ENCODE measurements at regions not wholly inside any gene's neighbourhood (a gene's known extent, or its start where the extent isn't known, plus 50 kb on each side); places are given as distances from the start of the nearest gene placed in this dataset.

DNA sequence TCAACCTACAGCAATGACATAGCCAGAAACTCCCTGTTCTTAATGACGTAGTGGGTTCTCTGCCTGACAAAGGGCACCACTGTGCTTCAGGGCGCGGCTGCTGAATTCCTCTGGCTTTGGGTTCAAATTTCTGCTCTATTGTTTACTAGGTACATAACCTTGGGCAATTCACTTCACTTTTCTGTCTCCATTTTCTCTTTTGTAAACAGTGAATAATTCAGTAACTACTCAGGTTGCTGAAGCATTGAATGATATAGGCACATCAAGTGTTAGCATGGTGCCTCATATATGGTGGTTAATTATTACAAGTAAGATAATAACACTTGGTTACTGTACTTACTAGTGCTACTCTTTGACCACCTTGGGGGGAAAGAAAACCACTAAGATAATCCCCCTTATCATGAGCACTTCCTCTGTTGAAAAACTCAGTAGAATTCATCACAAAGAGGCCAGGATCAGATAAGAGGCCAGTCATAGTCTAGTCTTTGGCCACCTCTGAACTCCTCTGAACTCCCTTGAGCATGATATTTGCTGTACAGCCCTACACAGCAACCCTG lies 92.0 kb upstream of the AHR start:
- no peaks in the 10 kb centered on the region for H3K36me3 Mint-ChIP-seq (ENCODE audit: low read depth)
- ChIA-PET CTCF (no interaction called here), POLR2A (no interaction called here)
- H3K27ac Mint-ChIP-seq = no peak overlapping the region
- no peak overlapping the region for H3K27ac ChIP-seq (ENCODE audit: low read depth in 1 of 2, low read length in 2 of 2)
- H3K4me3 ChIP-seq (ENCODE audit: low read length) = no peak overlapping the region
- H3K4me1 Mint-ChIP-seq (ENCODE audit: low read depth) = no peaks in the 10 kb centered on the region
- H3K36me3 ChIP-seq (ENCODE audit: insufficient read depth, low read length) = no peaks in the 10 kb centered on the region
- no peak overlapping the region for H3K4me3 Mint-ChIP-seq
- no peaks in the 10 kb centered on the region for H3K9me3 Mint-ChIP-seq
- DNase-seq (no peak), ATAC-seq (ENCODE audit: poor library complexity) (no peak)
- no peaks in the 10 kb centered on the region for H3K9me3 ChIP-seq (ENCODE audit: control insufficient read depth in 1 of 2, insufficient read depth in 1 of 2, low read length in 2 of 2)
- no peaks in the 10 kb centered on the region for H3K27me3 Mint-ChIP-seq
- TF ChIP-seq, protein P1, sequence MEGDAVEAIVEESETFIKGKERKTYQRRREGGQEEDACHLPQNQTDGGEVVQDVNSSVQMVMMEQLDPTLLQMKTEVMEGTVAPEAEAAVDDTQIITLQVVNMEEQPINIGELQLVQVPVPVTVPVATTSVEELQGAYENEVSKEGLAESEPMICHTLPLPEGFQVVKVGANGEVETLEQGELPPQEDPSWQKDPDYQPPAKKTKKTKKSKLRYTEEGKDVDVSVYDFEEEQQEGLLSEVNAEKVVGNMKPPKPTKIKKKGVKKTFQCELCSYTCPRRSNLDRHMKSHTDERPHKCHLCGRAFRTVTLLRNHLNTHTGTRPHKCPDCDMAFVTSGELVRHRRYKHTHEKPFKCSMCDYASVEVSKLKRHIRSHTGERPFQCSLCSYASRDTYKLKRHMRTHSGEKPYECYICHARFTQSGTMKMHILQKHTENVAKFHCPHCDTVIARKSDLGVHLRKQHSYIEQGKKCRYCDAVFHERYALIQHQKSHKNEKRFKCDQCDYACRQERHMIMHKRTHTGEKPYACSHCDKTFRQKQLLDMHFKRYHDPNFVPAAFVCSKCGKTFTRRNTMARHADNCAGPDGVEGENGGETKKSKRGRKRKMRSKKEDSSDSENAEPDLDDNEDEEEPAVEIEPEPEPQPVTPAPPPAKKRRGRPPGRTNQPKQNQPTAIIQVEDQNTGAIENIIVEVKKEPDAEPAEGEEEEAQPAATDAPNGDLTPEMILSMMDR (IDR thresholded peaks at IDR 0.05) = no peak
- H3K27me3 ChIP-seq (ENCODE audit: control insufficient read depth in 1 of 2, insufficient read depth in 2 of 2, low read length in 2 of 2) = no peaks in the 10 kb centered on the region
- intact Hi-C loops (cut with DNase I, micrococcal nuclease) = no loop called here
- H3K4me1 ChIP-seq (ENCODE audit: insufficient read depth, low read length) = no peaks in the 10 kb centered on the region

DNA sequence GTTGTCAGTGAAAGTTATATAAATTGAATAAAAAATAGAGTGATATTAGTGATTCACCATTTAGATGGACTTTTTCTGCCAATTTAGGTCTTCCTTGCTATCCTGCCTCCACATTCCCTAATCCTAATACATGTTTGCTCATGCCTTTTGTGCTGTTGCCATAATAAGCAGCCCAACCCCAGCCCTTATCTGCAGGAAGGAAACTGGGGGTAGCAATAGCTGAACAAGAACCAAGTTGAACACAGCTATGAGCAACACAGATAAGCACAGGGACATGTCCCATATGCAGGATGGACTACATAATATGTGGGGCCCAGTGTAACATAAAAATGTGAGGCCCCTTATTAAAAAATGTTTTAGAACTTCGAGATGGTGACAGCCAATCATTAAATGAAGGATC lies 91.2 kb upstream of the AHR start:
- Histone ChIP-seq H3K4me1 (ENCODE audit: insufficient read depth, low read length) (no peaks in the 10 kb centered on the region), H3K4me3 (ENCODE audit: low read length) (no peak overlapping the region), H3K36me3 (ENCODE audit: insufficient read depth, low read length) (no peaks in the 10 kb centered on the region), H3K27ac (ENCODE audit: low read depth in 1 of 2, low read length in 2 of 2) (no peak overlapping the region), H3K27me3 (ENCODE audit: control insufficient read depth in 1 of 2, insufficient read depth in 2 of 2, low read length in 2 of 2) (no peaks in the 10 kb centered on the region), H3K9me3 (ENCODE audit: control insufficient read depth in 1 of 2, insufficient read depth in 1 of 2, low read length in 2 of 2) (no peaks in the 10 kb centered on the region)
- Mint-ChIP-seq H3K9me3 (no peaks in the 10 kb centered on the region), H3K27me3 (no peaks in the 10 kb centered on the region), H3K4me3 (no peak overlapping the region), H3K36me3 (ENCODE audit: low read depth) (no peaks in the 10 kb centered on the region), H3K4me1 (ENCODE audit: low read depth) (no peaks in the 10 kb centered on the region), H3K27ac (no peak overlapping the region)
- ChIA-PET POLR2A (no interaction called here), CTCF (no interaction called here)
- ATAC-seq (ENCODE audit: poor library complexity) = no peak
- TF ChIP-seq, protein P1 (IDR thresholded peaks at IDR 0.05) = no peak
- intact Hi-C loops (cut with DNase I, micrococcal nuclease) = no loop called here
- DNase-seq = no peak

DNA sequence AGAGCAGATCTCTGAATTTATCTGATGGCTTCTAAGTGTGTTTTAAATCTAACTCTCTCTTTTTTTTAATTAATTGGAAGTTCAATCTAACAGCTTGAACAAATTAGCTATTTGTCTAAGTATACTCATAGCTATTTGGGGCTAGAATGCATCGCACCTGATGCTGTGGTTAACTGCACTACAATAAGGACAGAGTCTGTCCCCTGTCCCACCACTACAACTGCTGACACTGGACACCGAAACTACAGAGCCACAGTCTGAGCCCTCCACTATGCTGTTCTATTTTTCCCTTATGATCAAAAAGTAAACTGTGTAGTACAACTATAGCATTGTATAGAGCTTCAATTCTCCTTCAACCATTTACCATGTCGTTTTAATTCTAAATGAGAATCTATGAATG lies 89.4 kb upstream of the AHR start:
- no peaks in the 10 kb centered on the region for H3K36me3 Mint-ChIP-seq (ENCODE audit: low read depth)

More for the DNA sequence above, 89.4 kb upstream of the AHR start:
- Histone ChIP-seq H3K4me1 (ENCODE audit: insufficient read depth, low read length) (no peaks in the 10 kb centered on the region), H3K27ac (ENCODE audit: low read depth in 1 of 2, low read length in 2 of 2) (no peak overlapping the region), H3K4me3 (ENCODE audit: low read length) (no peak overlapping the region), H3K36me3 (ENCODE audit: insufficient read depth, low read length) (no peaks in the 10 kb centered on the region), H3K27me3 (ENCODE audit: control insufficient read depth in 1 of 2, insufficient read depth in 2 of 2, low read length in 2 of 2) (no peaks in the 10 kb centered on the region), H3K9me3 (ENCODE audit: control insufficient read depth in 1 of 2, insufficient read depth in 1 of 2, low read length in 2 of 2) (no peaks in the 10 kb centered on the region)
- TF ChIP-seq, protein P1 (IDR thresholded peaks at IDR 0.05) = no peak
- Mint-ChIP-seq H3K4me1 (ENCODE audit: low read depth) (no peaks in the 10 kb centered on the region), H3K27ac (no peak overlapping the region), H3K27me3 (no peaks in the 10 kb centered on the region), H3K9me3 (no peaks in the 10 kb centered on the region), H3K4me3 (no peak overlapping the region)
- ChIA-PET CTCF (no interaction called here), POLR2A (no interaction called here)
- ATAC-seq (ENCODE audit: poor library complexity) (no peak), DNase-seq (no peak)
- intact Hi-C loops (cut with DNase I, micrococcal nuclease) = no loop called here

Measured in CD4-positive, alpha-beta T cell (primary cell).